GM10266 (cell line): ENCODE measurements at regions not wholly inside any gene's neighbourhood (a gene's known extent, or its start where the extent isn't known, plus 50 kb on each side); places are given as distances from the start of the nearest gene placed in this dataset.
"Not testable (repeated sequence)": the region's sequence is repeated elsewhere in the genome, so short reads cannot be mapped to it uniquely, and the experiment has no call there.

Experiments used
- DNase-seq: peaks from one replicate; pipeline ENCODE4 v3.0.0; 2012; ENCODE audit errors: extremely low spot score
- CTCF ChIP-seq: IDR thresholded peaks from 2 replicates; pipeline ENCODE4 v1.5.1; 2012; ENCODE audit warnings: mild to moderate bottlenecking, low read depth; ENCODE audit not compliant: control insufficient read depth, insufficient read depth; ENCODE audit errors: missing control alignments

GRCh38 chr13:88285329-88285728 lies 614.2 kb downstream of the SLITRK5 start:
- TF ChIP-seq CTCF: no peak
- DNase-seq: no peak

GRCh38 chr13:88288326-88288725 lies 617.2 kb downstream of the SLITRK5 start:
- TF ChIP-seq CTCF: no peak
- no peak for DNase-seq

- not testable (repeated sequence) for DNase-seq
These were observed 620.6 kb downstream of the SLITRK5 start for GRCh38 chr13:88291731-88292130.

- DNase-seq: no peak
These were observed 623.2 kb downstream of the SLITRK5 start for GRCh38 chr13:88294368-88294767.

GRCh38 chr13:88303157-88303556 lies 632.0 kb downstream of the SLITRK5 start:
- DNase-seq: no peak
- TF ChIP-seq CTCF: no peak

More at GRCh38 chr13:88294368-88294767, 623.2 kb downstream of the SLITRK5 start:
- no peak for TF ChIP-seq CTCF

GRCh38 chr13:88303605-88304004 lies 632.4 kb downstream of the SLITRK5 start:
- TF ChIP-seq CTCF: no peak

GRCh38 chr13:88314496-88314895 lies 643.3 kb downstream of the SLITRK5 start:
- TF ChIP-seq CTCF: no peak
- no peak for DNase-seq

More at GRCh38 chr13:88303605-88304004, 632.4 kb downstream of the SLITRK5 start:
- DNase-seq: no peak

- DNase-seq: no peak
- no peak for TF ChIP-seq CTCF
These were observed 657.9 kb downstream of the SLITRK5 start for GRCh38 chr13:88329066-88329465.
